Urinary bladder (tissue), 3 donors: ENCODE measurements at regions not wholly inside any gene's neighbourhood (a gene's known extent, or its start where the extent isn't known, plus 50 kb on each side); places are given as distances from the start of the nearest gene placed in this dataset.

Experiments used
- DNase-seq: peaks from one replicate; pipeline ENCODE4 v3.0.0-alpha.2; 2015; ENCODE audit errors: extremely low spot score
- H3K27ac ChIP-seq: one replicate; pipeline ENCODE4 v1.5.1; 2013; ENCODE audit warnings: low read depth, mild to moderate bottlenecking, moderate library complexity
- H3K36me3 ChIP-seq: one replicate; pipeline ENCODE4 v1.6.1; 2013; ENCODE audit warnings: mild to moderate bottlenecking, moderate library complexity; ENCODE audit not compliant: insufficient read depth
- H3K4me1 ChIP-seq: one replicate; pipeline ENCODE4 v1.6.1; 2013; ENCODE audit warnings: mild to moderate bottlenecking, moderate library complexity; ENCODE audit not compliant: insufficient read depth
- H3K4me3 ChIP-seq: one replicate; pipeline ENCODE4 v1.5.1; 2013; ENCODE audit warnings: low read depth, low read length
- WGBS: extraction: QIAGEN DNeasy Blood & Tissue Kit; methylation state at CpG from one replicate; pipeline ENCODE4 v1.1.7; 2013; 5-methylcytosine and 5-hydroxymethylcytosine counted together
- donor health status: healthy with polysubstance abuse.
- donor health status: healthy.

- DNase-seq, result no peak
- Histone ChIP-seq H3K4me1 (no peaks in the 10 kb centered on the region), H3K27ac (no peak overlapping the region), H3K36me3 (no peaks in the 10 kb centered on the region), H3K4me3 (no peak overlapping the region)
- 76% methylated on average over 6 of the region's 6 CpGs for WGBS
Observed at GRCh38 chr6:159446340-159446739, 246.7 kb downstream of the SOD2 start.

GRCh38 chr6:159445351-159445750 lies 247.7 kb downstream of the SOD2 start:
- Histone ChIP-seq H3K4me1 (no peaks in the 10 kb centered on the region), H3K4me3 (no peak overlapping the region), H3K36me3 (no peaks in the 10 kb centered on the region), H3K27ac (no peak overlapping the region)
- 93% methylated on average over 4 of the region's 4 CpGs for WGBS
- no peak for DNase-seq

- no peak overlapping the region for H3K4me3 ChIP-seq
- DNase-seq, result no peak
- no peak overlapping the region for H3K27ac ChIP-seq
- no peaks in the 10 kb centered on the region for H3K4me1 ChIP-seq
- WGBS, result 53% methylated on average over 8 of the region's 8 CpGs
- H3K36me3 ChIP-seq, result no peaks in the 10 kb centered on the region
Observed at GRCh38 chr6:159444056-159444760, 248.8 kb downstream of the SOD2 start.

GRCh38 chr6:159443417-159443920 lies 249.6 kb downstream of the SOD2 start:
- Histone ChIP-seq H3K27ac (no peak overlapping the region), H3K4me3 (no peak overlapping the region), H3K36me3 (no peaks in the 10 kb centered on the region), H3K4me1 (no peaks in the 10 kb centered on the region)
- DNase-seq, result no peak
- 52% methylated on average over 8 of the region's 8 CpGs for WGBS

GRCh38 chr6:159441704-159441981 lies 251.4 kb downstream of the SOD2 start:
- Histone ChIP-seq H3K27ac (no peak overlapping the region), H3K4me1 (no peaks in the 10 kb centered on the region), H3K36me3 (no peaks in the 10 kb centered on the region), H3K4me3 (no peak overlapping the region)
- WGBS, result 94% methylated on average over 6 of the region's 6 CpGs
- DNase-seq, result no peak

GRCh38 chr6:159440911-159441703 lies 251.9 kb downstream of the SOD2 start:
- no peak overlapping the region for H3K4me3 ChIP-seq
- no peak overlapping the region for H3K27ac ChIP-seq
- no peaks in the 10 kb centered on the region for H3K36me3 ChIP-seq
- no peaks in the 10 kb centered on the region for H3K4me1 ChIP-seq
- 89% methylated on average over 7 of the region's 7 CpGs for WGBS
- no peak for DNase-seq

GRCh38 chr6:159440349-159440748 lies 252.7 kb downstream of the SOD2 start:
- H3K4me3 ChIP-seq, result no peak overlapping the region
- WGBS, result 67% methylated on average over 4 of the region's 4 CpGs
- no peaks in the 10 kb centered on the region for H3K36me3 ChIP-seq
- no peaks in the 10 kb centered on the region for H3K4me1 ChIP-seq
- H3K27ac ChIP-seq, result no peak overlapping the region
- no peak for DNase-seq

- WGBS, result 63% methylated on average over 1 of the region's 1 CpG
Observed at GRCh38 chr6:159439651-159440050, 253.4 kb downstream of the SOD2 start.

GRCh38 chr6:159438106-159438505 lies 254.9 kb downstream of the SOD2 start:
- DNase-seq, result no peak
- WGBS, result 82% methylated on average over 2 of the region's 2 CpGs
- Histone ChIP-seq H3K4me3 (no peak overlapping the region), H3K27ac (no peak overlapping the region), H3K36me3 (no peaks in the 10 kb centered on the region), H3K4me1 (no peaks in the 10 kb centered on the region)

More at GRCh38 chr6:159439651-159440050, 253.4 kb downstream of the SOD2 start:
- no peak overlapping the region for H3K27ac ChIP-seq
- no peaks in the 10 kb centered on the region for H3K36me3 ChIP-seq
- no peaks in the 10 kb centered on the region for H3K4me1 ChIP-seq
- DNase-seq, result no peak
- no peak overlapping the region for H3K4me3 ChIP-seq

- DNase-seq, result no peak
- Histone ChIP-seq H3K27ac (no peak overlapping the region), H3K4me3 (no peak overlapping the region), H3K36me3 (no peaks in the 10 kb centered on the region), H3K4me1 (no peaks in the 10 kb centered on the region)
- WGBS, result 71% methylated on average over 6 of the region's 6 CpGs
Observed at GRCh38 chr6:159436581-159436980, 256.5 kb downstream of the SOD2 start.

- H3K27ac ChIP-seq, result no peak overlapping the region
- H3K4me3 ChIP-seq, result no peak overlapping the region
- DNase-seq, result no peak
- WGBS, result 78% methylated on average over 9 of the region's 9 CpGs
- no peaks in the 10 kb centered on the region for H3K4me1 ChIP-seq
- H3K36me3 ChIP-seq, result no peaks in the 10 kb centered on the region
Observed at GRCh38 chr6:159435701-159436100, 257.3 kb downstream of the SOD2 start.

- H3K27ac ChIP-seq, result no peak overlapping the region
- no peaks in the 10 kb centered on the region for H3K4me1 ChIP-seq
- WGBS, result 73% methylated on average over 4 of the region's 4 CpGs
- H3K36me3 ChIP-seq, result no peaks in the 10 kb centered on the region
- H3K4me3 ChIP-seq, result no peak overlapping the region
- DNase-seq, result no peak
Observed at GRCh38 chr6:159434410-159434809, 258.6 kb downstream of the SOD2 start.

- Histone ChIP-seq H3K36me3 (no peaks in the 10 kb centered on the region), H3K27ac (no peak overlapping the region), H3K4me3 (no peak overlapping the region), H3K4me1 (no peaks in the 10 kb centered on the region)
- DNase-seq, result no peak
- 98% methylated on average over 4 of the region's 4 CpGs for WGBS
Observed at GRCh38 chr6:159433550-159433949, 259.5 kb downstream of the SOD2 start.

- no peak overlapping the region for H3K4me3 ChIP-seq
- H3K36me3 ChIP-seq, result no peaks in the 10 kb centered on the region
- H3K27ac ChIP-seq, result no peak overlapping the region
- 97% methylated on average over 1 of the region's 1 CpG for WGBS
- DNase-seq, result no peak
- no peaks in the 10 kb centered on the region for H3K4me1 ChIP-seq
Observed at GRCh38 chr6:159431750-159432149, 261.3 kb downstream of the SOD2 start.
